HG03159 (cell line): ENCODE measurements at regions not wholly inside any gene's neighbourhood (a gene's known extent, or its start where the extent isn't known, plus 50 kb on each side); places are given as distances from the start of the nearest gene placed in this dataset.

Experiments used
- ATAC-seq: cut with Tn5 transposase; IDR thresholded peaks from one replicate; pipeline ENCODE4 v1.9.1; 2021; ENCODE audit warnings: mild to moderate bottlenecking, moderate library complexity; ENCODE audit not compliant: unreplicated experiment

DNA sequence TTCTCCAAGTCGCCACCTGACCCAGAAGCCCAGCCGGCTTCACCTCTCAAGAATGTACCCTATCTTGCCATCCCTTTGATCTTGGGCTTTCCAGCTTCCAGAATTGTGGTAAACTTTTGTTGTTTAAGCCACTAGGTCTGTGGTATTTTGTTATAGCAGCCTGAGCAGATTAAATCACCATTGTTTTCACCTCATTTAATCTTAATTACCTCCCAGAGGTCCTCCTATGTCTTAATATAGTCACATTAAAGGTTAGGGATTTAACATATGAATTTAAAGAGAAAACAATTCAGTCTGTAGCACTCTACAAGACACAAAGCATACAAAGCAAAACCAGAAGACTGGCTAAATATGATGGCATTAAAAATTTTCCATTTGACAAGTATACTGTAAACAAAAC, 123.4 kb upstream of the CADM2 start:
- no peak for ATAC-seq

DNA sequence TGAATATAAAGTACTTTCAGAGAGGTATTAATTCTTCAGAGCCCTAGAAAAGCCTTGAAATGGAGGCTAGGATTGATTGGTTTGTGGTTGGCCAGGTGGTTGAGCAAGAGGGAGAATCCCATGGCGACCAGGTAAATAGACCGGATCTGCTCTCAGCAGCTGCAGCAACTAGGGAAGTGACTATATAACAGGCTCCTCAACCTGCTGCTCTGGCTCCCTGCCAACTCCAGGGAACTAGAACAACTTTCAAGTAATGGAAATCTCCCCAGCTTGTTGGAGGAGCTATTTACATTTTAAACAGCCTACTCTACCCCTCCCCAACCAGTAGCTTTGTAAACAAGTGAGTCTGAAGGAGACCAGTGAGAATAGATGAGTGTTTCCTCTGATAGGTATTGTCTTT, 121.8 kb upstream of the CADM2 start:
- no peak for ATAC-seq

DNA sequence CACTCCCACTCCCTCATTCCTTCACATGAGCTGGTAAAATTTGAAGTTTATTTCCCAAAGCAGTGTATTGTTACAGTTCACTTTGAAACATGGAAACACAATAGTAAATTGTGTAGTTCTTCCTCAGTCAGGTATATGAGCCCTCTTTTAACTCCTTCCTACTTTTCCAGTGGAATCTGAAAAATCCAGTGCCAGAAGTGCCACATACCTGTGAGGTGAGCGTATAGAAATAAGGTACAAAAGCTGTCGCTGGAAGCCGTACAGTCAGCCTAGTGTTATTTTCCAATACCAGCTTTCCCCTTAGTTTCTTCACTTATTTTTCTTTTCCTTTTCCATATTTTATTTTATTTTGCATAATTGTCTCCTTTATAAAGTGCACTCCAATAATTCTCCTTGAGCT, 81.7 kb upstream of the CADM2 start:
- no peak for ATAC-seq

DNA sequence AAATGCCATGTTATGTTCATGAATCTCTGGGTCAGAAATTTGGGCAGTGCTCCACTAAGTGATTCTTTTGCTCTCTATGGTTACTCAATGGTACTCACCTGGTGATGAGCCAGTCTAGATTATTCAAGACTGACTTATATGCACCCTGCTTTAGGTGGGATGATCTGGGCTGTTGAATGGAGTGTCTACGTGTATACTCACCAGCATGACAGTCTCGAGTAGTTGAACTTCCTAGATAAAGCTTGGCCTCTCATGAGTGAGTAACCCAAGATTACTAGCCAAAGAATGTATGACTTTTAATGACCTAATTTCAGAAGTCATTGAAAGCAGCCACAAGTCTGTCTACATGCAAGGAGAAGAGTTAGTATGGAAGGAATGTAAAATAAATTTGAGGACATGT, 77.5 kb upstream of the CADM2 start:
- ATAC-seq, result no peak

DNA sequence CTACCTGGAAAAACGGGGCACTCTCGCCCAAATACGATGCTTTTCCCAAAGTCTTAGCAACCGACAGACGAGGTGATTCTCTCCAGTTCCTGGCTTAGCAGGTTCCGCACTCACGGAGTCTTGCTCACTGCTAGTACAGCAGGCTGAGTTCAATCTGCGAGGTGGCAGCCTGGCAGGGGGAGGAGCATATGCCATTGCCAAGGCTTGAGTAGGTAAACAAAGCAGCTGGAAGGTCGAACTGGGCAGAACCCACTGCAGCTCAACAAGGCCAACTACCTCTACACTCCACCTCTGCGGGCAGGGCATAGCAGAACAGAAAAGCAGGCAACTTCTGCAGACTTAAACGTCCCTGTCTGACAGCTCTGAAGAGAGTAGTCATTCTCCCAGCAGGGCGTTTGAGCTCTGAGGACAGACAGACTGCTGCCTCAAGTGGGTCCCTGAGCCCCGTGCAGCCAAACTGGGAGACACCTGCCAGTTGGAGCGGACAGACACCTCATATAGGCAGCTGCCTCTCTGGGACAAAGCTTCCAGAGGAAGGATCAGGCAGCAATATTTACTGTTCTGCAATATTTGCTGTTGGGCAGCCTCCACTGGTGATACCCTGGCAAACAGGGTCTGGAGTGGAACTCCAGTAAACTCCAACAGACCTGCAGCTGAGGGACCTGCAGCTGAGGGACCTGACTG, 73.4 kb upstream of the CADM2 start:
- no peak for ATAC-seq

DNA sequence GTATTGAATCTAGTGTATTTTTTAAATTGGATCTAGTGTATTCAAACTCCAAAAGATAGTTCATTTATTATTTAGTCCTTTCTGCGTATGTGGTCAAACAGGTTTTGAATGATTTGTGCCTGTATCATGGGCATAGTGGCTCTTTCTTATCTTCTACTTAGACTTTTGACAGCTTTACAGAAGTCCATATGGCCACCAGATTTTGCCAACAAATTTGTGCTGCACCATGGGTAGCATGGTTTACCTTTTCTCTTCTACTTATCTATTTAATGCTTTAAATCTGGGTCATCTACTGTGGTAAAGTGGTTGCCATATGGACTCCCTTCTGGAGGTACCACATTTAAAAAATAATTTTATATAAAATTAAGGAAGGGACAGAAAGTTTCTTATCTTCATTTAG, 66.9 kb upstream of the CADM2 start:
- no peak for ATAC-seq

DNA sequence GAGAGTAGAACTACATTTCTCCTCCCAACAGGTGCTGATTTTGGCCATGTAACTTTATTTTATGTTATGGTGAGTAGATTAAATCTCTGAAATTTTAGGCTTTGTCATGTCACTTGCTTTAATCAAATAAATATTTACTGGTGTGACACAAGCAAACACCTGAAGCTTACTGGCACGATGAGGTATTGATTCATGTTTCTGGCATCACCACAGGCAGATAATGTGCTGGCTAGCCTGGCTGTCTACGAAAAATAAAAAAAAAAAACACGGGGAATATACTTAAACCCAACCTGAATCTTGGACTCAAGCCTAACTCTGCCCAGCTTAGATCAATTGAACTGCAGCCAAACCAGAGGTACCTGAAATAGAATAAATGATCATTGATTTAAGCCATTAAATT, 65.6 kb upstream of the CADM2 start:
- ATAC-seq, result no peak

DNA sequence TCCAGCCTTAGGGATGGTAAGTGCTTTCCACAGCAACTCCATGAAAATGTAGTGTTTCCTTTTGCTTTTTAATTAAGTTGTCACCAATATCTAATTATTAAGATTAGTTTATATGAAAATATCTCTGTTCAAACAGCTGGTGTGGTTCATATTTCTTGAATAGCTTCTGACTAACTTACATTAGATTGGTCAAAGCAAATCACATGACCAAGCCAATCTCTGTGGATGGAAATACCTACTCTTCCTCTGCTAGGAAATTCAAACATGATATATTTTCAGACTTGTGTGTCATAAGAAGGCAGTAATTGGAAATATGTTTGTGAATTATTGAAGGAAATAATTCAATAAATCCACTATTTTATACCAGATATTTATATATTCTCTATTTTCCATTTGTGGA, 54.6 kb upstream of the CADM2 start:
- ATAC-seq, result no peak

DNA sequence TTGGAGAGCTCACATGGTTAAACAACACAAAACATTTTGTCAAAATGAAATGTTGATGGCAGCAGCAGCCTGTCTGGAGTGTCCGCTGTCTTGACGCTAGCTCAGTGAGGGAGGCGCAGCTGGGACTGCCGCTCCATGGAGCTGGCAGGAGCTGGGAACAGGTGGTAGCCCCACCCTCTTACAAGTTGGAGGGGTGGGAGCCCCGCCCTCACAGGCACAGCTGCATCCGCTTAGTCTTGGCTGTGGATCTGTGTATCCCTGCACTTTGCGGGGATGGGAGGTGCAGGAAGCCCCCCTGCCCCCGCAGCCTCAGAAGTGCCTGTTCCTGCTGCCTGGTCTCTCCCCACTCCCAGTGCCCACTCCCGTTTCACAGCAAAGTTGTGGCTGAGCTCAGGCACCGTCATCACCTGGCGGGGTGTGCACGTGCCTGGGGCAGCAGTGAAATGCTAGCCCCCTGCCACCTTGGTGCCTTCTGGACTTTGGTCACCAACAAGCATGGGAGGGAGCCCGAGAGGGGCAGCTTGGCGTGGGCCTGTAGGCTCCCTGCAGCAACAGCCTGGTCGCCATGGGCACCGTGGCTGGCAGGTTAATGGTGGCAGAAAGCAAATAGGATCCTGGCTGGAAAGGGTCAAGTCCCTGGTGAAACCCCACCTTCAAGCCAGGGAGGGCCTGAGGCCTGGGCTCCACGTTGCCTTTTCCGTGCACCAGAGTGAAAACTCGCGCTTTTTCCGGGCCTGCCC, 53.8 kb upstream of the CADM2 start:
- no peak for ATAC-seq

DNA sequence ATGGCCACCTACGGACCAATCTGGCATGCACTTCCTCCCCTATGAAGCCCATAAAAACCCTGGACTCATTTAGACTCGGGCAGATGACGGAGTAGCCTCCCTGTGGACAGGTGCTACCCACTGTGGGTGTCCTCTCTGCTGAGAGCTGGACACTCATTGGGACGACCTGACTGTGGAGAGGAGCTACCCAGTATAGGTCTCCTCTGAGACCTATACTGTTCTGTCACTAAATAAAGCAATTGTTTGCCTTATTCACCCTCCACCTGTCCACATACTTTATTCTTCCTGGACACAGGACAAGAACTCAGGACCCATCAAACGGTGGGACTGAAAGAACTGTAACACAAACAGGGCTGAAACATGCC, 53.3 kb upstream of the CADM2 start:
- no peak for ATAC-seq

DNA sequence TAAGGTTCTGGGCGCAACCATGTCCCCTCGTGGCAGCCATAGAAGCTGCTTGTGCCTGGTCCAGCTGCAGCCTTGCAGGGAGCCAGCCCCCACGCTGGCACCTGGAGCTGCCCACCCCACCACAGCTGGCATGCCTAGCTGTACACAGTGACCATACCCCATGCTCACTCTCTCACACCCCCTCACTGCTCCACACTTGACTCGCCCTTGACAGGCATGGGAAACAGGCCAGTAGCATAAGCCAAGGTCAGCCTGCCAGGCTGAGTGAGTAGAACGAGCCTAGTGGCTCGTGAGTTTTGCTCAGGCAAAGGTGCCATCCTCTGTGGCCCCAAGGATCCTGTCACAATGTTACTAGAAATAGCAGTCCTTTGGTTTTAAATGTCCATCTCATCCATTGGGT, 52.7 kb upstream of the CADM2 start:
- ATAC-seq, result no peak
